Mucosa of rectum (tissue), 2 donors: ENCODE measurements at regions not wholly inside any gene's neighbourhood (a gene's known extent, or its start where the extent isn't known, plus 50 kb on each side); places are given as distances from the start of the nearest gene placed in this dataset.
A peak's percentile ranks its signal among the peaks of the same experiment; 100 is the strongest.

Experiments
- H3K27ac ChIP-seq, 2 donors: one replicate each; pipeline ENCODE4 v1.7.0; 2013; ENCODE audit warnings: inconsistent platforms in 2 of 2, low read depth in 2 of 2, low read length in 2 of 2
- H3K27me3 ChIP-seq, 2 donors: one replicate each; pipeline ENCODE4 v1.7.0; 2013; ENCODE audit warnings: low read length in 2 of 2; ENCODE audit not compliant: control insufficient read depth in 2 of 2, insufficient read depth in 2 of 2
- H3K36me3 ChIP-seq, 2 donors: one replicate each; pipeline ENCODE4 v1.7.0; 2013; ENCODE audit warnings: low read length in 2 of 2; ENCODE audit not compliant: control insufficient read depth in 2 of 2, insufficient read depth in 2 of 2
- H3K4me1 ChIP-seq, 2 donors: one replicate each; pipeline ENCODE4 v1.7.0; 2013; ENCODE audit warnings: low read length in 2 of 2, mild to moderate bottlenecking in 1 of 2; ENCODE audit not compliant: control insufficient read depth in 2 of 2, insufficient read depth in 2 of 2
- H3K4me3 ChIP-seq, 2 donors: one replicate each; pipeline ENCODE4 v1.7.0; 2013; ENCODE audit warnings: low read length in 2 of 2
- H3K9ac ChIP-seq, 2 donors: one replicate each; pipeline ENCODE4 v1.7.0; 2013; ENCODE audit warnings: low read length in 2 of 2, low read depth in 1 of 2, mild to moderate bottlenecking in 1 of 2
- H3K9me3 ChIP-seq, 2 donors: one replicate each; pipeline ENCODE4 v1.7.0; 2013; ENCODE audit warnings: low read length in 2 of 2; ENCODE audit not compliant: control insufficient read depth in 2 of 2
- donor health status: healthy.
- donor health status: Normal muscosa, but diverticular disease.

DNA sequence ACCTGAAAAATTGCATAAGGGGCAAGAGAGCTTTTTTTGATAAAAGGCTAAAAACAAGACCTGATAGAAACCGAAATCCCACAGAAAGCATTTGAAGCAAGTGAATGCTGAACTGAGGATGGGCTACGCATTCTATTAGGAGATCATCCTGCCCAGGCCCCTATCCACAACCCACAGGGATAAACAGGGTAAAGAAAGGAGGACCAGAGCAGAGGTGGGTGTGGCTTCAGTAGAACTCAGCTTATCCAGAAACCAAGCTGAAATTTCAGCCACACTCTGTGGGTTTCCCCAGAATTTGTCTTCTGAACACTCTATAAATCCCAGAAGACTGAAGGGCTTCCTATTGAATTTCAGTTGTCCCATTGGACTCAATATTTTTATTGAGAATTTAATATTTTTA is 195.1 kb downstream of the ETS1 start:
- Histone ChIP-seq H3K4me1 (peaks cover 9 to 19% of the 10 kb centered on the region in 2 donors), H3K27me3 (no peaks in the 10 kb centered on the region), H3K4me3 (no peak overlapping the region), H3K9me3 (no peaks in the 10 kb centered on the region), H3K9ac (no peak overlapping the region), H3K27ac (no peak overlapping the region), H3K36me3 (no peaks in the 10 kb centered on the region)

DNA sequence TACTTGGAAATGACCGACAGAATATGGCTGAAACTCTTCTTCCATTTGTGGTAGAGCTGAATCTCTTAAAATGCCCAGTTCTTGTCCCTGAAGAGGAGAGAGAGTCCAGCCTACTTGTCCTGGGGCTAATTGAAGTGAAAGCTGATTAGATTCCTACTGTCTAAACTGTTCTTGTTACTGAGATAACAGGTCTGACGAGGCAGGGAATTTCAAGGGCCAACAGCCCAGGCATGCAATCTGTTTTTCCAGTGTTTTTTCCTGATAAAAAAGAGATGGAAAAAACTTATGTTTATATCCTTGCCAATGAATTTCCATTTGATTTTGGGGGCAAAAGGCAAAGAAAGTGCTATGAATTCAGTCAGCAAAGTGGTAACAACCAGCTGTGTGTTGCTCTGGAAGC is 195.5 kb downstream of the ETS1 start:
- H3K4me3 ChIP-seq = no peak overlapping the region
- no peaks in the 10 kb centered on the region for H3K9me3 ChIP-seq
- no peak overlapping the region for H3K9ac ChIP-seq
- H3K36me3 ChIP-seq = no peaks in the 10 kb centered on the region
- peaks cover 9 to 23% of the 10 kb centered on the region in 2 donors for H3K4me1 ChIP-seq
- no peak overlapping the region for H3K27ac ChIP-seq
- H3K27me3 ChIP-seq = no peaks in the 10 kb centered on the region

DNA sequence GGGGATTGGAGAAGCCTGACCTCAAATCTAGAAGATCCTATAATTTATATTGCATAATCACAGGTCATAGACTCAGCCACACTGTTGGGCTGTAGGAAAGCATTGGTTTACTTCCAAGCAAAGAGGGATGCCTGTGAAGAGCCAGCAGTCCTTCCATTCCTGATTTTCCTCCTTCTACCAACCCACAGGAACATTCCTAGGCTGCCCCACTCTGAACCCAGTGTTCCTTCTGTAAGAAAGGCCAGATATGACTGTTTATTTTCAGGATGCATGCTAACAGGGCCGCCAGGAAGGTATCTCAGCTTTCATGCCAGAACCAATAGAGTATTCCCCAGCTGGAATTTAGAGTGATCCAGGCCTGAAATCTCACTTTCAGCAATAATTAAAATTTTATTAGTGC is 197.1 kb downstream of the ETS1 start:
- H3K4me3 ChIP-seq = no peak overlapping the region
- H3K4me1 ChIP-seq = peaks cover 9 to 24% of the 10 kb centered on the region in 2 donors
- no peaks in the 10 kb centered on the region for H3K27me3 ChIP-seq
- H3K27ac ChIP-seq = no peak overlapping the region
- no peak overlapping the region for H3K9ac ChIP-seq
- H3K36me3 ChIP-seq = no peaks in the 10 kb centered on the region
- H3K9me3 ChIP-seq = no peaks in the 10 kb centered on the region

- Histone ChIP-seq H3K36me3 (no peaks in the 10 kb centered on the region), H3K27me3 (no peaks in the 10 kb centered on the region), H3K9ac (no peak overlapping the region), H3K4me3 (no peak overlapping the region), H3K9me3 (no peaks in the 10 kb centered on the region), H3K4me1 (peaks cover 8 to 24% of the 10 kb centered on the region in 2 donors), H3K27ac (no peak overlapping the region)
These were observed 197.8 kb downstream of the ETS1 start for GRCh38 chr11:128389461-128389976.

- Histone ChIP-seq H3K27ac (peak overlapping the region in 1 of 2 donors; percentile 3), H3K27me3 (no peaks in the 10 kb centered on the region), H3K4me3 (no peak overlapping the region), H3K4me1 (peaks cover 6 to 24% of the 10 kb centered on the region in 2 donors), H3K9ac (no peak overlapping the region), H3K36me3 (no peaks in the 10 kb centered on the region), H3K9me3 (no peaks in the 10 kb centered on the region)
These were observed 199.0 kb downstream of the ETS1 start for GRCh38 chr11:128388206-128388815.

DNA sequence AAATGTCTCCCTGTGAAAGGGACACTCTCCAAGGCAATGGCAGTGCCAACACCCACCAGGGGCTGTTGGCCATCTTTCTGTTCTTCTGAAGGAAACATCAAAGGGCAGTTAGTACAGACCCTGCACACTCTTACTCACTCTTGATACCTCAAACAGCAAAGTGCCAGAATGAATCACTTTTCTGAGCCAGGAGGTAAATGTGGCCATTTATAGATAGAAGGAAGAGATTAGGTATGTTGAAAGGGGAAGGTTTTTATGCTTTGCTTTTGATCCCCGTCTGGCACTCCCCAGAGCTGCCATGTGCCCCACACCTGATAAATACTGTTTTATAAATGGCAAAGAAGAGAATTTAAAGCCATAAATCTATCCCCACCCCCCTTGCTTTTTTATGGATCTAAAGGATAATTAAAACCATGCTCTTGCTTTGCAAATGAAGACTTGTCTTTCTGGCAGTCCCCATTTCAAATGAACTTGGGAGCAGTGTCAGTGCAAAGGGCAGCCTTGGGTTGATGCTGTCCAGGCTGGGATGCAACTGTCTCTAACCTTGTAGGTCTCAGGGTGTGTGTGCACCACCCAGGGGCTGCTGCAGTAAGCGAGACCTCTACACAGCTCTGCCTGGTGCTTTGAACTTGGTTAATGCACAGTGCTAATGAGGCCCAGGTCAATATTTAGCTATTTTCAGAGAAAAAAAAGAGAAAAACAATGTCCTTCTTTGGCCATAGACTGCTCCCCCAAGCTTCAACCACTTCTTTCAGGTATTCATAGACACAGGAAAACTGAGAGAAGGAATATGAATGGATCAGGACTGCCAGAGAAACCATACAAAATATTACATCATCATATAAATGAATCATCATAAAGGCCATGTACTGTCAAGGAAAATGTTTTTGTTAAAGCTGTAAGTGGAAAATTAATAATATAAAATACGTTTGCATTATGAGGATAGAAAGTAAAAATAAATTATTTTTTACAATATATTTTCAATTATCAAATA is 207.5 kb downstream of the ETS1 start:
- Histone ChIP-seq H3K9ac (no peak overlapping the region), H3K27ac (no peak overlapping the region), H3K9me3 (no peaks in the 10 kb centered on the region)

GRCh38 chr11:128375961-128376360 is 211.4 kb downstream of the ETS1 start:
- H3K27me3 ChIP-seq = no peaks in the 10 kb centered on the region
- H3K4me1 ChIP-seq = no peaks in the 10 kb centered on the region
- H3K4me3 ChIP-seq = no peak overlapping the region
- no peak overlapping the region for H3K27ac ChIP-seq
- no peaks in the 10 kb centered on the region for H3K9me3 ChIP-seq
- no peaks in the 10 kb centered on the region for H3K36me3 ChIP-seq
- no peak overlapping the region for H3K9ac ChIP-seq

More for the DNA sequence above, 207.5 kb downstream of the ETS1 start:
- no peak overlapping the region for H3K4me3 ChIP-seq
- H3K36me3 ChIP-seq = no peaks in the 10 kb centered on the region
- H3K4me1 ChIP-seq = no peaks in the 10 kb centered on the region
- no peaks in the 10 kb centered on the region for H3K27me3 ChIP-seq

GRCh38 chr11:128374026-128374425 is 213.3 kb downstream of the ETS1 start:
- Histone ChIP-seq H3K36me3 (no peaks in the 10 kb centered on the region), H3K4me3 (no peak overlapping the region), H3K27me3 (no peaks in the 10 kb centered on the region), H3K9me3 (no peaks in the 10 kb centered on the region), H3K4me1 (no peaks in the 10 kb centered on the region), H3K9ac (no peak overlapping the region), H3K27ac (no peak overlapping the region)

GRCh38 chr11:128372977-128373376 is 214.4 kb downstream of the ETS1 start:
- Histone ChIP-seq H3K9ac (no peak overlapping the region), H3K9me3 (no peaks in the 10 kb centered on the region), H3K36me3 (no peaks in the 10 kb centered on the region), H3K4me3 (no peak overlapping the region), H3K4me1 (no peaks in the 10 kb centered on the region), H3K27me3 (no peaks in the 10 kb centered on the region), H3K27ac (no peak overlapping the region)

DNA sequence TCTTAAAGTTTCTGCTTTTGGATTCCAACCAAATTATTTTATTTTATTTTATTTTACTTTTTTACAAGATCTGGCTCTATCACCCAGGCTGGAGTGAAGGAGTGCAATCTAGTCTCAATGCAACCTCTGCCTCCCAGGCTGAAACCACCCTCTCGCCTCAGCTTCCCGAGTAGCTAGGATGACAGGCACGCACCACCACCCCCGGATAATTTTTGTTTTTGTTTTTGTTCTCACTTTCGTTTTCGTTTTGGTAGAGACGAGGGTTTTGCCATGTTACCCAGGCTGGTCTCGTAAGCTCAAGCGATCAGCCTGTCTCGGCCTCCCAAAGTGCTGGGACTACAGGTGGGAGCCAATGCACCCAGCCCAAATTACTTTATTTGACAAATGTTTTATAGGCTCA is 219.8 kb downstream of the ETS1 start:
- H3K36me3 ChIP-seq = no peaks in the 10 kb centered on the region
- H3K27ac ChIP-seq = no peak overlapping the region
- no peak overlapping the region for H3K9ac ChIP-seq
- H3K27me3 ChIP-seq = no peaks in the 10 kb centered on the region
- no peaks in the 10 kb centered on the region for H3K4me1 ChIP-seq
- no peak overlapping the region for H3K4me3 ChIP-seq
- H3K9me3 ChIP-seq = no peaks in the 10 kb centered on the region
